Neuronal stem cell (in vitro differentiated cells): ENCODE measurements at regions not wholly inside any gene's neighbourhood (a gene's known extent, or its start where the extent isn't known, plus 50 kb on each side); places are given as distances from the start of the nearest gene placed in this dataset.

Experiments
- DNase-seq: peaks from one replicate; pipeline ENCODE4 v3.0.0-alpha.2; 2013; ENCODE audit warnings: low spot score
- H2AFZ ChIP-seq: one replicate; pipeline ENCODE4 v1.6.1; 2013; ENCODE audit warnings: mild to moderate bottlenecking, low read length, inconsistent platforms
- H2AK5ac ChIP-seq: 2 replicates; pipeline ENCODE4 v1.6.1; 2013; ENCODE audit warnings: low read depth, mild to moderate bottlenecking, inconsistent platforms, low read length, moderate library complexity, mixed read lengths
- H2BK120ac ChIP-seq: 2 replicates; pipeline ENCODE4 v1.6.1; 2013; ENCODE audit warnings: low read depth, mild to moderate bottlenecking, inconsistent platforms, low read length, moderate library complexity, mixed read lengths
- H2BK12ac ChIP-seq: one replicate; pipeline ENCODE4 v1.6.1; 2013; ENCODE audit warnings: low read length, inconsistent platforms
- H2BK15ac ChIP-seq: 2 replicates; pipeline ENCODE4 v1.6.1; 2013; ENCODE audit warnings: mild to moderate bottlenecking, low read length, inconsistent platforms, mixed read lengths
- H2BK5ac ChIP-seq: one replicate; pipeline ENCODE4 v1.6.1; 2013; ENCODE audit warnings: inconsistent platforms, mild to moderate bottlenecking, low read length, moderate library complexity
- H3K14ac ChIP-seq: one replicate; pipeline ENCODE4 v1.6.1; 2013; ENCODE audit warnings: low read length, inconsistent platforms
- H3K18ac ChIP-seq: 2 replicates; pipeline ENCODE4 v1.6.1; 2013; ENCODE audit warnings: low read length, inconsistent platforms
- H3K23ac ChIP-seq: 2 replicates; pipeline ENCODE4 v1.6.1; 2013; ENCODE audit warnings: low read depth, mild to moderate bottlenecking, mixed read lengths, low read length, inconsistent platforms; ENCODE audit not compliant: poor library complexity
- H3K27ac ChIP-seq: replicated peaks from 3 replicates; pipeline ENCODE4 v1.5.1; 2013; ENCODE audit warnings: low read length, inconsistent platforms
- H3K27me3 ChIP-seq, 3 experiments: 2 replicates each; pipeline ENCODE4 v1.6.1; 2013; ENCODE audit warnings: low read length in 3 of 3, mild to moderate bottlenecking in 2 of 3, inconsistent platforms in 1 of 3, low read depth in 1 of 3, mixed read lengths in 1 of 3, moderate library complexity in 1 of 3; ENCODE audit not compliant: control insufficient read depth in 3 of 3, insufficient read depth in 3 of 3
- H3K36me3 ChIP-seq, 2 donors: replicated peaks in 1 of 2; 2 replicates each; pipeline ENCODE4 v1.6.1; 2013; ENCODE audit warnings: low read length in 2 of 2; ENCODE audit not compliant: control insufficient read depth in 2 of 2, insufficient read depth in 2 of 2
- H3K4ac ChIP-seq: 2 replicates; pipeline ENCODE4 v1.6.1; 2013; ENCODE audit warnings: inconsistent platforms, mild to moderate bottlenecking, low read length, moderate library complexity
- H3K4me1 ChIP-seq, 2 donors: 1 replicate in 1 of 2; 2 replicates in 1 of 2; pipeline ENCODE4 v1.6.1; 2013; ENCODE audit warnings: low read length in 2 of 2, low read depth in 1 of 2; ENCODE audit not compliant: control insufficient read depth in 2 of 2, insufficient read depth in 1 of 2
- H3K4me2 ChIP-seq: one replicate; pipeline ENCODE4 v1.6.1; 2013; ENCODE audit warnings: mild to moderate bottlenecking, low read length, inconsistent platforms; ENCODE audit not compliant: insufficient read depth, poor library complexity, severe bottlenecking
- H3K4me3 ChIP-seq, 2 donors: 2 replicates each; pipeline ENCODE4 v1.5.1; 2013; ENCODE audit warnings: low read length in 2 of 2, mild to moderate bottlenecking in 2 of 2, inconsistent platforms in 1 of 2, moderate library complexity in 1 of 2
- H3K79me1 ChIP-seq: one replicate; pipeline ENCODE4 v1.6.1; 2013; ENCODE audit warnings: low read depth, mild to moderate bottlenecking, inconsistent platforms, low read length, moderate library complexity
- H3K9ac ChIP-seq: one replicate; pipeline ENCODE4 v1.6.1; 2013; ENCODE audit warnings: mild to moderate bottlenecking, low read depth, low read length, inconsistent platforms; ENCODE audit not compliant: poor library complexity
- H3K9me3 ChIP-seq, 2 donors: replicated peaks in 1 of 2; 2 replicates each; pipeline versions ENCODE3 to v1.6.1; 2013; ENCODE audit warnings: low read length in 2 of 2, mild to moderate bottlenecking in 2 of 2, inconsistent platforms in 1 of 2, low read depth in 1 of 2, mixed read lengths in 1 of 2, moderate library complexity in 1 of 2; ENCODE audit not compliant: control insufficient read depth in 2 of 2, insufficient read depth in 1 of 2
- H4K8ac ChIP-seq: one replicate; pipeline ENCODE4 v1.6.1; 2013; ENCODE audit warnings: low read depth, mild to moderate bottlenecking, inconsistent platforms, low read length, moderate library complexity
- H4K91ac ChIP-seq: one replicate; pipeline ENCODE4 v1.6.1; 2013; ENCODE audit warnings: low read length, low read depth, mild to moderate bottlenecking, inconsistent platforms; ENCODE audit not compliant: poor library complexity
- WGBS, 2 donors: extraction: QIAGEN DNeasy Blood & Tissue Kit; methylation state at CpG; one replicate each; pipeline ENCODE4 v1.1.7; 2013; ENCODE audit warnings: missing lambda C conversion rate in 2 of 2, mixed read lengths in 1 of 2; ENCODE audit not compliant: insufficient read length in 2 of 2, insufficient replicate concordance in 1 of 2; ENCODE audit errors: extremely low coverage in 2 of 2; 5-methylcytosine and 5-hydroxymethylcytosine counted together

GRCh38 chr10:47244560-47245500 is 55.2 kb upstream of the GDF10 start:
- Histone ChIP-seq H3K36me3 (no peaks in the 10 kb centered on the region), H2BK12ac (no peak overlapping the region), H3K14ac (no peak overlapping the region), H3K4me2 (no peak overlapping the region), H3K4me3 (no peak overlapping the region), H3K9ac (no peak overlapping the region), H2AK5ac (peak overlapping the region; percentile 86), H2BK120ac (no peak overlapping the region), H4K8ac (no peak overlapping the region), H2BK5ac (no peak overlapping the region), H3K23ac (peak overlapping the region; percentile 29), H3K18ac (peak overlapping the region; percentile 50), H3K9me3 (no peaks in the 10 kb centered on the region), H3K4me1 (peaks cover 0 to 7% of the 10 kb centered on the region in 2 donors), H3K27ac (no peak overlapping the region), H4K91ac (no peak overlapping the region), H2AFZ (no peak overlapping the region), H3K79me1 (no peaks in the 10 kb centered on the region), H3K27me3 (no peaks in the 10 kb centered on the region), H2BK15ac (no peak overlapping the region), H3K4ac (peak overlapping the region; percentile 26)
- no peak for DNase-seq
- WGBS, 2 donors: no CpG with 5 or more reads among the region's 15 CpGs

- Histone ChIP-seq H3K14ac (no peak overlapping the region), H3K27me3 (no peaks in the 10 kb centered on the region), H3K4ac (no peak overlapping the region), H3K27ac (no peak overlapping the region), H3K18ac (no peak overlapping the region), H3K36me3 (no peaks in the 10 kb centered on the region), H3K79me1 (no peaks in the 10 kb centered on the region), H2BK12ac (no peak overlapping the region), H2BK5ac (no peak overlapping the region), H3K23ac (no peak overlapping the region), H2AK5ac (no peak overlapping the region), H3K9me3 (no peaks in the 10 kb centered on the region), H4K91ac (no peak overlapping the region), H3K4me3 (no peak overlapping the region), H3K9ac (no peak overlapping the region), H3K4me2 (no peak overlapping the region), H2AFZ (no peak overlapping the region), H2BK120ac (no peak overlapping the region), H3K4me1 (peaks cover 0 to 4% of the 10 kb centered on the region in 2 donors), H2BK15ac (no peak overlapping the region), H4K8ac (no peak overlapping the region)
- no peak for DNase-seq
- WGBS, 2 donors: no CpG with 5 or more reads among the region's 6 CpGs
Measured at GRCh38 chr10:47245731-47246350, 54.2 kb upstream of the GDF10 start.

GRCh38 chr10:47246406-47247147 is 53.4 kb upstream of the GDF10 start:
- Histone ChIP-seq H2BK15ac (no peak overlapping the region), H3K9ac (no peak overlapping the region), H3K4me3 (no peak overlapping the region), H3K9me3 (no peaks in the 10 kb centered on the region), H3K79me1 (no peaks in the 10 kb centered on the region), H3K4me2 (no peak overlapping the region), H3K23ac (no peak overlapping the region), H3K14ac (peak overlapping the region; percentile 95), H3K27me3 (no peaks in the 10 kb centered on the region), H3K4ac (no peak overlapping the region), H3K36me3 (no peaks in the 10 kb centered on the region), H4K91ac (no peak overlapping the region), H2BK120ac (no peak overlapping the region), H2AFZ (no peak overlapping the region), H2AK5ac (no peak overlapping the region), H2BK12ac (no peak overlapping the region), H3K27ac (no peak overlapping the region), H3K4me1 (peaks cover 0 to 4% of the 10 kb centered on the region in 2 donors), H4K8ac (no peak overlapping the region), H3K18ac (no peak overlapping the region), H2BK5ac (no peak overlapping the region)
- WGBS, 2 donors: no CpG with 5 or more reads among the region's 6 CpGs
- no peak for DNase-seq
